Ovary (tissue), 3 donors: ENCODE measurements at regions not wholly inside any gene's neighbourhood (a gene's known extent, or its start where the extent isn't known, plus 50 kb on each side); places are given as distances from the start of the nearest gene placed in this dataset.

ENCODE experiments used
- CTCF ChIP-seq, 3 donors: fragments of 450-650 bp in 2 of 3; fragments of 200-600 bp in 1 of 3; IDR thresholded peaks; one replicate each; pipeline versions ENCODE4 v1.5.1 to v1.8.0; 2016 to 2022; ENCODE audit warnings: antibody characterized with exemption in 3 of 3, mild to moderate bottlenecking in 1 of 3
- EP300 ChIP-seq: sonication (generic); formaldehyde crosslinking; IDR thresholded peaks from one replicate; pipeline ENCODE4 v1.6.1; 2017; ENCODE audit warnings: antibody characterized with exemption
- POLR2A ChIP-seq: fragments of 450-650 bp; IDR thresholded peaks from one replicate; pipeline ENCODE4 v1.6.1; 2017; ENCODE audit warnings: antibody characterized with exemption, mild to moderate bottlenecking, moderate library complexity
- donor health status: DM: no; HTN: no; CAD: no.

- TF ChIP-seq CTCF (IDR thresholded peaks at IDR 0.05), result no peak
- TF ChIP-seq POLR2A, result no peak
- no peak for TF ChIP-seq EP300
Measured at GRCh38 chr4:20327808-20328207, 76.1 kb downstream of the SLIT2 start.
